Endothelial cell of umbilical vein (primary cell): ENCODE measurements at regions not wholly inside any gene's neighbourhood (a gene's known extent, or its start where the extent isn't known, plus 50 kb on each side); places are given as distances from the start of the nearest gene placed in this dataset.

Source experiments
- BruUV-seq: library from RNA; stranded (reverse); fragments of 400-500 nt; replicated peaks from 2 replicates; lab custom pipeline; 2021; lab: Mats Ljungman, UMichigan
- CTCF ChIA-PET: fragments of 300-600, 350-600 bp; sonication (Branson Sonifier 250); formaldehyde crosslinking; loops from one replicate; lab custom pipeline; 2021; ENCODE audit warnings: antibody characterized with exemption, inconsistent platforms; lab: Charles Lee
- POLR2A ChIA-PET: fragments of 300-600, 350-600 bp; sonication (Branson Sonifier 250); formaldehyde crosslinking; loops from one replicate; lab custom pipeline; 2021; ENCODE audit warnings: antibody characterized with exemption, inconsistent platforms; lab: Charles Lee
- DNase-seq: peaks from one replicate; pipeline ENCODE4 v3.0.0-alpha.2; 2011; ENCODE audit warnings: low read depth, low spot score
- FAIRE-seq: peaks from 2 replicates; lab custom pipeline; 2011; peaks lifted over from hg19 to GRCh38; lab: Jason Lieb, UNC
- H2AFZ ChIP-seq: 2 replicates; pipeline ENCODE4 v1.6.0; 2012; ENCODE audit warnings: low read depth, low read length, control low read depth, inconsistent platforms
- H3K27ac ChIP-seq: 2 replicates; pipeline ENCODE4 v1.5.1; 2011; ENCODE audit warnings: low read depth, mild to moderate bottlenecking, control low read depth, low read length, moderate library complexity; ENCODE audit not compliant: insufficient read depth
- H3K27me3 ChIP-seq, 2 experiments: 2 replicates each; pipeline versions ENCODE4 v1.6.0 to v1.6.1; 2011; ENCODE audit warnings: low read length in 2 of 2, mixed read lengths in 1 of 2; ENCODE audit not compliant: control insufficient read depth in 2 of 2, insufficient read depth in 2 of 2
- H3K36me3 ChIP-seq, 2 experiments: 2 replicates in 1 of 2; 3 replicates in 1 of 2; pipeline ENCODE4 v1.5.1; 2011; ENCODE audit warnings: low read length in 2 of 2, mild to moderate bottlenecking in 1 of 2, moderate library complexity in 1 of 2; ENCODE audit not compliant: control insufficient read depth in 2 of 2, insufficient read depth in 2 of 2; ENCODE audit errors: extremely low read depth in 1 of 2
- H3K4me1 ChIP-seq: 3 replicates; pipeline ENCODE4 v1.5.1; 2011; ENCODE audit warnings: mild to moderate bottlenecking, low read length; ENCODE audit not compliant: control insufficient read depth, insufficient read depth; ENCODE audit errors: extremely low read depth
- H3K4me2 ChIP-seq: 2 replicates; pipeline ENCODE4 v1.6.1; 2011; ENCODE audit warnings: low read length, control low read depth, mixed read lengths; ENCODE audit not compliant: insufficient read depth
- H3K4me3 ChIP-seq, 3 experiments: fragments of 200-600 bp in 1 of 3; sonication (generic), shearing (Covaris generic) in 1 of 3; replicated peaks in 1 of 3; 2 replicates each; pipeline ENCODE4 v1.5.1; 2011 to 2016; ENCODE audit warnings: control low read depth in 3 of 3, low read length in 3 of 3, mild to moderate bottlenecking in 2 of 3, inconsistent platforms in 1 of 3, low read depth in 1 of 3, moderate library complexity in 1 of 3; ENCODE audit not compliant: insufficient read depth in 1 of 3
- H3K79me2 ChIP-seq: 2 replicates; pipeline ENCODE4 v1.6.0; 2012; ENCODE audit warnings: low read length, inconsistent platforms; ENCODE audit not compliant: control insufficient read depth, insufficient read depth
- H3K9ac ChIP-seq: replicated peaks from 2 replicates; pipeline ENCODE3; 2011; ENCODE audit warnings: low read length, control low read depth; ENCODE audit not compliant: insufficient read depth; ENCODE audit errors: extremely low read depth
- H3K9me1 ChIP-seq: replicated peaks from 3 replicates; pipeline ENCODE4 v1.6.0; 2011; ENCODE audit warnings: mild to moderate bottlenecking, low read length; ENCODE audit not compliant: control insufficient read depth, insufficient read depth; ENCODE audit errors: extremely low read depth
- H3K9me3 ChIP-seq: replicated peaks from 2 replicates; pipeline ENCODE4 v1.5.1; 2012; ENCODE audit warnings: low read length, inconsistent platforms; ENCODE audit not compliant: control insufficient read depth, insufficient read depth
- H4K20me1 ChIP-seq: replicated peaks from 2 replicates; pipeline ENCODE3; 2011; ENCODE audit warnings: mild to moderate bottlenecking, low read length; ENCODE audit not compliant: control insufficient read depth, insufficient read depth; ENCODE audit errors: extremely low read depth
- EZH2 ChIP-seq: IDR thresholded peaks from 2 replicates; pipeline ENCODE4 v1.6.1; 2012; ENCODE audit warnings: borderline replicate concordance, low read depth, mild to moderate bottlenecking, moderate library complexity, low read length, inconsistent platforms; ENCODE audit not compliant: severe bottlenecking
- FOS ChIP-seq: IDR thresholded peaks from 2 replicates; pipeline ENCODE4 v1.6.1; 2011; ENCODE audit warnings: mild to moderate bottlenecking, low read length, moderate library complexity, borderline replicate concordance; ENCODE audit not compliant: insufficient read depth
- GATA2 ChIP-seq: IDR thresholded peaks from 2 replicates; pipeline ENCODE4 v1.7.0; 2011; ENCODE audit warnings: low read depth, mild to moderate bottlenecking, moderate library complexity, mixed read lengths, low read length; ENCODE audit not compliant: insufficient read length, insufficient read depth
- JUN ChIP-seq: IDR thresholded peaks from 2 replicates; pipeline ENCODE4 v1.6.1; 2011; ENCODE audit warnings: borderline replicate concordance, low read depth; ENCODE audit not compliant: insufficient read length, insufficient read depth
- MYC ChIP-seq: IDR thresholded peaks from one replicate; pipeline ENCODE4 v1.6.1; 2011; ENCODE audit warnings: mild to moderate bottlenecking, low read depth, low read length
- POLR2A ChIP-seq: IDR thresholded peaks from 2 replicates; pipeline ENCODE4 v1.6.1; 2012; ENCODE audit warnings: low read depth, mild to moderate bottlenecking, control low read depth, low read length
- POLR2AphosphoS5 ChIP-seq: IDR thresholded peaks from 2 replicates; pipeline ENCODE4 v1.6.1; 2012; ENCODE audit warnings: low read depth, mild to moderate bottlenecking, control low read depth, low read length, moderate library complexity; ENCODE audit not compliant: insufficient read depth
- dilution Hi-C: fragments of 300-500 bp; cut with MboI; formaldehyde crosslinking; loops from one replicate; pipeline ENCODE4 v1.15.0; 2019; ENCODE audit warnings: low sequenced_read_pairs; ENCODE audit not compliant: extremely low pct_ligation_motif_present
- intact Hi-C: fragments of 100-400 bp; cut with micrococcal nuclease; formaldehyde crosslinking; loops from one replicate; pipeline ENCODE4 v1.10.0; 2022
- TF ChIP-seq, protein P1 (sequence below), 2 donors: IDR thresholded peaks; 1 replicate in 1 of 2; 2 replicates in 1 of 2; pipeline ENCODE4 v1.5.1; 2011; ENCODE audit warnings: low read length in 2 of 2, mild to moderate bottlenecking in 2 of 2, moderate library complexity in 2 of 2, control low read depth in 1 of 2, inconsistent platforms in 1 of 2, low read depth in 1 of 2; ENCODE audit not compliant: insufficient read depth in 1 of 2; ENCODE audit errors: extremely low read depth in 1 of 2
- TF ChIP-seq, protein P2 (sequence below): IDR thresholded peaks from 2 replicates; pipeline ENCODE4 v1.6.1; 2011; ENCODE audit not compliant: insufficient read depth, insufficient read length

DNA sequence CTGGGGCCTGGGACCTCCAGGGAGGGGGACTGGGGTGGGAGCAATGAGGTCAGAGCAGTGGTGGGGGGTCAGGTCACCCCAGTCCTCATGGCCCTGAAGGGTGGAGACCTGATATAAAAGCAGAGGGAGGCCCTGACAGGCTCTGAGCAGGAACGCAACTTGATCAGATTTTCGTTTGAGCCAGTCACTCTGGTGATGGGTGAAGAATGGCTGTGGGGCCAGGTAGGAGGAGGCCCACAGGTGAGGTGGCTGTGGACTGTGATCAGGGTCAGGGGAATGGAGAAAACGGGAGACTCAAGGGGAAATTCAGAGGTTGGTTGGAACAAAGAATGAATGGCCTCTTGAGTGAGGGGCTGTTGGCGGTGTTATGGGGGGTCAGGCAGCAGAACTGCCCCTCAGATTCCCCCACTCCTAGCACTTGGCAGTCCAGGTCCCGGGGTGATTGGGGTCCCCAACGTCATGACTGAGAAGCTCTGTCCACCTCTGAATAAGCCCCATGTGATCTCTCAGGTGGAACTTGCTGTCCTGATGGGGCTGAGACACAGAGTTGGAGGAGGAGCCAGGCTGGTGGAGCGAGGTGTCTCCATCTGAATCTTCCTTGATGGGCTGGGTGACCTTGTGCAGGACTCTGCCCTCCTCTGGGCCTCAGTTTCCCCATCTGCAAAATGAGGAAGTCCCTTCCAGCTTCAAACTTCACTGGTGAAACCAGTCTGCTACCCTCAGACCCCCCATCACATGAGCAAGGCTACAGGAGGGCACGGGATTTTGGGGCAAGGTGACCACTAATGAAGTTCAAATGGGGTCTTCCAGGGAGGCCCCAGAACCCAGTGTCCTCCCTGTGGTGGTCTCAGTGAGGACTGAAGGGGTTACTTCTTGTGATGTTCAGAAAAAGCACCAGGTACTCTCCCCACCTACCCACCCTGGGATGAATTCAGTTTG is 683.0 kb downstream of the MATN1 start:
- TF ChIP-seq FOS (no peak), JUN (no peak), GATA2 (no peak), POLR2A (no peak), POLR2AphosphoS5 (no peak), MYC (no peak), EZH2 (no peak)
- TF ChIP-seq, protein P1, sequence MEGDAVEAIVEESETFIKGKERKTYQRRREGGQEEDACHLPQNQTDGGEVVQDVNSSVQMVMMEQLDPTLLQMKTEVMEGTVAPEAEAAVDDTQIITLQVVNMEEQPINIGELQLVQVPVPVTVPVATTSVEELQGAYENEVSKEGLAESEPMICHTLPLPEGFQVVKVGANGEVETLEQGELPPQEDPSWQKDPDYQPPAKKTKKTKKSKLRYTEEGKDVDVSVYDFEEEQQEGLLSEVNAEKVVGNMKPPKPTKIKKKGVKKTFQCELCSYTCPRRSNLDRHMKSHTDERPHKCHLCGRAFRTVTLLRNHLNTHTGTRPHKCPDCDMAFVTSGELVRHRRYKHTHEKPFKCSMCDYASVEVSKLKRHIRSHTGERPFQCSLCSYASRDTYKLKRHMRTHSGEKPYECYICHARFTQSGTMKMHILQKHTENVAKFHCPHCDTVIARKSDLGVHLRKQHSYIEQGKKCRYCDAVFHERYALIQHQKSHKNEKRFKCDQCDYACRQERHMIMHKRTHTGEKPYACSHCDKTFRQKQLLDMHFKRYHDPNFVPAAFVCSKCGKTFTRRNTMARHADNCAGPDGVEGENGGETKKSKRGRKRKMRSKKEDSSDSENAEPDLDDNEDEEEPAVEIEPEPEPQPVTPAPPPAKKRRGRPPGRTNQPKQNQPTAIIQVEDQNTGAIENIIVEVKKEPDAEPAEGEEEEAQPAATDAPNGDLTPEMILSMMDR (IDR thresholded peaks at IDR 0.05; ENCODE audit: extremely low read depth in 1 of 2, insufficient read depth in 1 of 2, low read depth in 1 of 2, low read length in 2 of 2): no peak
- TF ChIP-seq, protein P2, sequence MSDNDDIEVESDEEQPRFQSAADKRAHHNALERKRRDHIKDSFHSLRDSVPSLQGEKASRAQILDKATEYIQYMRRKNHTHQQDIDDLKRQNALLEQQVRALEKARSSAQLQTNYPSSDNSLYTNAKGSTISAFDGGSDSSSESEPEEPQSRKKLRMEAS: no peak
- DNase-seq (no peak), FAIRE-seq (no peak)
- dilution Hi-C loops (no loop called here), intact Hi-C loops (no loop called here)
- H3K79me2 ChIP-seq: no peaks in the 10 kb centered on the region
- no peak overlapping the region for H3K27ac ChIP-seq
- no peak overlapping the region for H3K9ac ChIP-seq
- H2AFZ ChIP-seq: no peak overlapping the region
- no peaks in the 10 kb centered on the region for H4K20me1 ChIP-seq
- H3K36me3 ChIP-seq: no peaks in the 10 kb centered on the region
- no peak overlapping the region for H3K4me2 ChIP-seq
- ChIA-PET CTCF (no interaction called here), POLR2A (no interaction called here)
- no peak overlapping the region for H3K4me3 ChIP-seq
- BruUV-seq: no TSS peak
- H3K4me1 ChIP-seq: no peaks in the 10 kb centered on the region
- no peaks in the 10 kb centered on the region for H3K9me1 ChIP-seq
- no peaks in the 10 kb centered on the region for H3K27me3 ChIP-seq
- H3K9me3 ChIP-seq: no peaks in the 10 kb centered on the region
